GM12875 (cell line): ENCODE measurements at regions not wholly inside any gene's neighbourhood (a gene's known extent, or its start where the extent isn't known, plus 50 kb on each side); places are given as distances from the start of the nearest gene placed in this dataset.
A peak's percentile ranks its signal among the peaks of the same experiment; 100 is the strongest.

Experiments used
- H3K4me3 ChIP-seq: one replicate; pipeline ENCODE4 v1.5.1; 2011; ENCODE audit warnings: low read depth, low read length, control low read depth
- TF ChIP-seq, protein P1 (sequence below): IDR thresholded peaks from 2 replicates; pipeline ENCODE4 v1.5.1; 2011; ENCODE audit warnings: low read depth, mild to moderate bottlenecking, control low read depth, inconsistent platforms, low read length, moderate library complexity, borderline replicate concordance; ENCODE audit not compliant: insufficient read depth

DNA sequence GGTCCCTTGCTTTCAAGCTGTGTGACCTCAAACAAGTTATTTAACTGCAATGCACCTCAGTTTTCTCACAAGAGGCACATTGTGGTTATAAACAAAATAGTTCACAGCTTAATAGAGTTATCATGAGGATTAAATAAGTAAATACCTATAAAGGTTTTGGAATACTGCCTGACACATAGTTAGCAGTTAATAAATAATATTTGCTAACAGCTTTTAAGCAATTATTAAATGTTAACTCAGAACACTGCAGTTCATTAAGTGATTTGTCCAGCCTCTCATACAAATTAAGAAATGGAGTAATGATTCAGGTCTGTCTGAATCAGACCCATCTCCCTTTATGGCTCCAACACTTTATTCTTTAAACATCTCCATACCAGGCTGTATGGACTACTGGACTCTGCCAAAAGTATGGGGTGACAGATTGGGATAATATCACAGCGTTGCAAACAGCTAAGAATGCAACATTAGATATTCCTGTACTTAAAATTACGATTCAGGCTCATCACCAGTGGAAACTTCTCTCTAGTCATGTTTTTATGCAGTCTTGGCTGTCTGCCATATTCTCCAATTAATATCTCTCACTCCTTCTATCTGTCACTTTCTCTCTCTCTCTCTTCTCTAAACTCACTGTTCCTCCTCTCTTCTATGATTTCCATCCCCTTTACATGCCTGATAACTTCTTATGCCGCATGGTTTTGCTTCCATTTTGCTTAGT is 370.6 kb upstream of the UBE2E3 start:
- H3K4me3 ChIP-seq: no peak overlapping the region
- TF ChIP-seq, protein P1, sequence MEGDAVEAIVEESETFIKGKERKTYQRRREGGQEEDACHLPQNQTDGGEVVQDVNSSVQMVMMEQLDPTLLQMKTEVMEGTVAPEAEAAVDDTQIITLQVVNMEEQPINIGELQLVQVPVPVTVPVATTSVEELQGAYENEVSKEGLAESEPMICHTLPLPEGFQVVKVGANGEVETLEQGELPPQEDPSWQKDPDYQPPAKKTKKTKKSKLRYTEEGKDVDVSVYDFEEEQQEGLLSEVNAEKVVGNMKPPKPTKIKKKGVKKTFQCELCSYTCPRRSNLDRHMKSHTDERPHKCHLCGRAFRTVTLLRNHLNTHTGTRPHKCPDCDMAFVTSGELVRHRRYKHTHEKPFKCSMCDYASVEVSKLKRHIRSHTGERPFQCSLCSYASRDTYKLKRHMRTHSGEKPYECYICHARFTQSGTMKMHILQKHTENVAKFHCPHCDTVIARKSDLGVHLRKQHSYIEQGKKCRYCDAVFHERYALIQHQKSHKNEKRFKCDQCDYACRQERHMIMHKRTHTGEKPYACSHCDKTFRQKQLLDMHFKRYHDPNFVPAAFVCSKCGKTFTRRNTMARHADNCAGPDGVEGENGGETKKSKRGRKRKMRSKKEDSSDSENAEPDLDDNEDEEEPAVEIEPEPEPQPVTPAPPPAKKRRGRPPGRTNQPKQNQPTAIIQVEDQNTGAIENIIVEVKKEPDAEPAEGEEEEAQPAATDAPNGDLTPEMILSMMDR: no peak

- TF ChIP-seq, protein P1: no peak
- H3K4me3 ChIP-seq: no peak overlapping the region
Observed at GRCh38 chr2:180607514-180608049, 372.8 kb upstream of the UBE2E3 start.

GRCh38 chr2:180604077-180604476 is 376.3 kb upstream of the UBE2E3 start:
- no peak overlapping the region for H3K4me3 ChIP-seq
- TF ChIP-seq, protein P1: peak; percentile 41; the same call in 1 of the 2 replicates

GRCh38 chr2:180601016-180601415 is 379.4 kb upstream of the UBE2E3 start:
- TF ChIP-seq, protein P1: no peak
- no peak overlapping the region for H3K4me3 ChIP-seq

DNA sequence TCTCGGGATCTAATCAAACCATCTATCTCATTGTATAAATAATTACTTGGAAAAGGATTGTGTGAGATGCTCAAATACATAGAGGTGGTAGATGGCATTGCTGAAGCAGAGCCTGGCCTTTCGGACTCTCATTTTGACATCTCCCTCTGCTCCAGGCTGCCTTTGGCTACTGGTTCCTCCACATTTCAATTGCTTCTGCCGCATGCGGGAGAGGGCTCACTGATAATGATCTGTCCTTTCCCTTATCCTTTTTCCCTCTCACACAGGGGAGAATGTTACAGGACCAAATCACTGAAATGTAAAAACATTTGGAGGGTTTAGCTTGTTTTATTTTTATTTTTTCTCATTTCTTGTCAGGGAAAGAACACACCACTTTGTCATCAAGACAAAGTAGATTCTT is 380.6 kb upstream of the UBE2E3 start:
- no peak overlapping the region for H3K4me3 ChIP-seq
- TF ChIP-seq, protein P1: no peak

GRCh38 chr2:180597179-180597578 is 383.2 kb upstream of the UBE2E3 start:
- TF ChIP-seq, protein P1: no peak

DNA sequence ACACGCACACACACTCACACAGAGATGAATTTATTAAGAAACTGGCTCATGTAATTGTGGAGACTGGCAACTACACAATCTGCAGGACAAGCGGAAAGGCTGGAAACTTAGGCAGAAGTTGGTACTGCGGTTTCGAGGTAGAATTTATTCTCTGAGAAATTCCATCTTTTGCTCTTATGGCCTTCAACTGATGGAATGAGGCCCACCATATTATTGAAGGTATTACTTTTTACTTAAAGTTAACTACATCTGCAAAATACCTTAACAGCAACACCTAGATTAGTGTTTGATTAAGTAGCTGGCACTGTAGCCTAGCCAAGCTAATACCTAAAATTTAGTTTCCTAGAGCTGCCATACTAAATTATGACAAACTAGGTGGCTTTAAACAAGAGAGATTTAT is 384.0 kb upstream of the UBE2E3 start:
- TF ChIP-seq, protein P1: no peak
- H3K4me3 ChIP-seq: no peak overlapping the region

More at GRCh38 chr2:180597179-180597578, 383.2 kb upstream of the UBE2E3 start:
- no peak overlapping the region for H3K4me3 ChIP-seq
